Stimulated activated CD4-positive, alpha-beta T cell treated with anti-CD3 and anti-CD28 coated beads, Interleukin-1b, Interleukin-23, amount 100 ng/mL, for 4 hours (primary cell): ENCODE measurements at regions not wholly inside any gene's neighbourhood (a gene's known extent, or its start where the extent isn't known, plus 50 kb on each side); places are given as distances from the start of the nearest gene placed in this dataset.

ENCODE experiments used
- DNase-seq, 2 donors: peaks; one replicate each; pipeline ENCODE4 v3.0.0-alpha.2; 2020; ENCODE audit warnings: low read depth in 2 of 2

DNA sequence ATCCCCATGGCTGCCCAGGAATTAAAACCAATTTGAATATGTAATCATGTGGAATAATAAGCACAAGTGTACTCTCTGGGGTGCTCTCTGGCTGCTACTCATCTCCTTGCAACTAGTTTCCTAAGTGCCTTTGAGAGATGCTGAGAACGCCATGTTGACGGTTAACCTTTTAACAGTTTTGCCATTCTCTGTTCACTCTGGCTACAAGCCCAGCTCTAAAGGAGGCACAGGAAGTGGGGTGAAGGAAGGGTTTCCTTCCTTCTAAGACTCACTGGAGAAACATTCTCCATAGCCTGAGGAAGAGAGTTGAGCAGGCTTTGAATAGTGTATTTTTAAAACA is 122.0 kb upstream of the ZC3H12C start:
- no peak for DNase-seq

DNA sequence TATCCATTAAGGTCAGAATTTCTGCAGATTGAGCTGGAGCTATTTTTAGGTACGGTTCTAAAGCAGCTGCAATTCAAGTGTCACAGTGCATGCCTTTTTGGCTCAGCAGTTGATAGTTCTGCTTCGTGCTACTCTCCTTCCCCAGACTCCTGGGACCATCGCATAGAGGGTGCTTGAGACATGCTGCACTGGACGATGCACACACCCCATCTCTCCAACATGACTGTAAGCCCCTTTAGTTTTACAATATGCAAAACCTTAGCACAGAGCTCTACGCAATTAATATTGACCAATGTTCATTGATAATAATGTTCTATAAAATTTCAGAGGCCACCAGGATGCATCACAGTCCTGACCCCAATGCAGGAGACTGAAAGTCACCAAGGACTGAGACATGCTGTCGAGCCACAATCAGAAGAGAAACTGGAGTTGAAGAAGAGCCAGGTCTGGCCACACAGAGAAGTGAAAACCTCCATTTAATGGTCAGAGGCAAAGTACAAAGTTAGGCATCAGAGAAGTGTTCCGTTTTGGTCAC is 120.9 kb upstream of the ZC3H12C start:
- DNase-seq = no peak

- DNase-seq = no peak
Observed at GRCh38 chr11:109972939-109973338, 120.3 kb upstream of the ZC3H12C start.

DNA sequence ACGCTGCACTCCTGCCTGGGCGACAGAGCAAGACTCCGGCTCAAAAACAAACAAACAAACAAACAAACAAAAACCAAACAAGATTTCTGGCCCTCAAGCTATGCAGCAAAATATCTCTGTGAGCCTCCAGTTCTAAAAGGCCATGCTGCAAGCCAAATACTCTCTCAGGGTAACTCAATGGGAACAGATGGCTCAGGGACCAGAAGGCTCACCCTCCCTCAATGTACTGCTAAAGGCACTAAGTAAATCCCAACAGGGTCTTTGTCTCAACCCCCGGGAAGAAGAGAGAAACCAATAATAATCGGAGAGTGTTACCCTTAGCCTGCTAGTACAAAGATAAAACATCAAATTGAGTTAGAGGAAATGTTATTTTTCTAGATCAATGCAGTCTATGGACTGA is 119.7 kb upstream of the ZC3H12C start:
- no peak for DNase-seq

DNA sequence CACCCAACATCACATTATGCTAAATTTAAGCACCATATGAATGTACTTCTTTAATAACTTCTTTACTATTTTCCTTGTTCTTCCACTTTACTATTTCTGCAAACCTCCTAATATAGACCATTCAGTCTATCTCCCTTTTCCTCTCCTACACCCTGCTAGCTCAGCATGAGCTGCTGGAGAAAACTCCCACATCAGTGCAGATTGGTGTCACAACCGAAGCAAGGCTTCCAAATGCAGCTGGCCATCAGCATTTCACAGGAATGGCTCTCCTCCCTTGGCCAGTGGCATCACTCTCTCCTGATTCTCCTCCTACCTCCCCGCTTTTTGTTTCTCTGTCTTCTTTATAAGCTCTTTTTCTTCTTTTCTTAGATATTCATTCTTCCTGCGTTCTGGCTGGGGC is 118.7 kb upstream of the ZC3H12C start:
- DNase-seq = no peak

DNA sequence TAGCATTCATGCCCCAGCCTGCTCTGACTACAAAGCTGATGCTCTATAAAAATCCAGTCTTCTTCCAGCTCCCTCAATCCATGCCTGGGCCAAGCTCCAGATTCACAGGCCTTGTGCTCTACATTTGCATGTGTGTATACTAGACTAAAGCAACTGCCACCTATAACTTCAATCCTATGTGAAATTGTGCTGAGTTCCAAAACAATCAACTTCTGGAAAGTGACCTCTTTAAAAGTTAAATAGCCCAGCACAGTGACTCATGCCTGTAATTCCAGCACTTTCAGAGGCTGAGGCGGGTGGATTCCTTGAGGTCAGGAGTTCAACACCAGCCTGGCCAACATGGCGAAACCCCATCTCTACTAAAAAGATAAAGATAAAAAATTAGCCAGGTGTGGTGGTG is 114.3 kb upstream of the ZC3H12C start:
- DNase-seq = no peak

GRCh38 chr11:109981031-109981636 is 112.1 kb upstream of the ZC3H12C start:
- DNase-seq = no peak

DNA sequence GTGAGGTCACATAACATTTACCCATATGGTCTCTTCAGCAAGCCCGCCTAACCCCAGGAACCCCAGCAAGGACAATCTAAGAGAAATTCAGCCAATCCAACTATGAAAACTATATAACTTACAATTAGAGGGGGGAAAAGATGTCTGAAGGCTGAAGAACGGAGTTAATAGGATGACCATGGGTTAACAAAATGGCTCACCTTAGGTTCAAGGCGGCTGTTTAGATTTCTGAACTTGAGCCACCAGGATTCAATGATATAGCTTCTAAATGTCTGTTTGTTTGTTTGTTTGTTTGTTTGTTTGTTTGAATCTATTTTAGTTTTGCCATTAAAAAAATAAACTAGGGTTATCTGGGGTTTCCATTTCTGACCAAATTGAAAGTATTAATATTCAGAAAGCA is 109.8 kb upstream of the ZC3H12C start:
- no peak for DNase-seq

DNA sequence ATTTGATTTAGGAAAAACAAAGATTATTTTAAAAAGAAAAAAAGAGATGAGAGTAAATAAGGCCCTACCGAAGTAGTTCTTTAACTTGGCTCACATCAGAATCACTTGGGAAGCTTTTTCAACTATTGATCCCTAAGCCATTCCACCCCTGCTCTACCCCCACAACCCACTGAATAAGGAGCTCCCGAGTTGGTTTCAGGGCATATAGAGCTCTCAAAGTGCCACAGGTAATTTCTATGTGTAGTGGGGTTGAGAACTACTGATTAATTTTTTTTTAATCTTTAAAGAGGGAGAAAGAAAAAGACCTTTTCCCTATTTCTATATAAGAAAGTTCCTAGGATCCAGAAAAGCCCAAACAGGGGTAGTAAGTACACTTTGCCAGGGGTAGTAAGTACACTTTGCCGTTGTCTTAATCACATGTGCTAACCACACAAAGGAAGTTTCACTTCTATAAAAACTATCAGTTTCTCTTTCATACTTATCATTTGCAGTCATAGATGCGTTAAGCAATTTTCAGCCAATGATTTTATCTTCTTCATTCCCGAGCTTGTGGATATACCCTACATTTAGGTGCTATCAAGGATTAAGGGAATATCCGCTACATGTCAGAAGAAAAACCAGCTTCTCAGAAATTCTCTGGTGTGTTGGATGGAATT is 108.4 kb upstream of the ZC3H12C start:
- no peak for DNase-seq

DNA sequence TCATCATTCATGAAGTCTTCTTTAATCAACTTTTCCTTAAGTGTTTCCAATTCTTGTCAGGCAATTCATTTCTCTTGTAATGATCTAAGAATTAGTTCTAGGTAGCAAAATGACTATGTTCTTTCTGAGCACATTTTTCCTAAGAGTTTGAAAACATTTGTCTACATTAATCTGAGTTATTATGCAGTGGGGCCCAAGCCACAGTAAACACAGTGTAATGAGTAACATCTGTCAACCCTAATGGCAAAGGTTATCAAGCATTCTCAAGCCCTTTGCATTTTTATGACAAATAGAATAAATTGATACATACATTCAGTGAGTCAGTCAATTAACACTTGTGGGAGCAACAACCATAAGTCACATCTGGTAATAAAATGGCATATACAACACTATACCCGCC is 106.7 kb upstream of the ZC3H12C start:
- no peak for DNase-seq

DNA sequence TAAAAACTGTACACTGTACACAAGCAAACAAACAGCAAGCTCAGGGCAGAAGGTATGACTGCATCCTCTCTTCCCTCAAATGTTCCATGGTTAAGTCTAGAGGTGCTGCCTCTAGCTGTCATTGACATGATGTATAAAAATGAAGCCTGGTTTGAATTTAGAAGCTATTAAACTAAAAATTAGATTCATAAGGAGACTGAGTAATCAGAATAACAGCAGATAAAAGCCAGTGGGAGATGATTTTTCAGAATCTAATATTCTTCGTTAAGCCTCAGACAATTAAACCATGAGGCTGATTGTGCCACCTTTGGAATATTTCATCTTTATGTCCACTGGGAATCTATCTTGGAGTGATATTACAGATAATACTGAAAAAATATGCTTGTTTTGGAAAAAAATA is 101.4 kb upstream of the ZC3H12C start:
- DNase-seq = no peak

- no peak for DNase-seq
Observed at GRCh38 chr11:109993786-109994185, 99.4 kb upstream of the ZC3H12C start.

- no peak for DNase-seq
Observed at GRCh38 chr11:109994907-109995306, 98.3 kb upstream of the ZC3H12C start.

- DNase-seq = no peak
Observed at GRCh38 chr11:109996060-109996459, 97.1 kb upstream of the ZC3H12C start.

DNA sequence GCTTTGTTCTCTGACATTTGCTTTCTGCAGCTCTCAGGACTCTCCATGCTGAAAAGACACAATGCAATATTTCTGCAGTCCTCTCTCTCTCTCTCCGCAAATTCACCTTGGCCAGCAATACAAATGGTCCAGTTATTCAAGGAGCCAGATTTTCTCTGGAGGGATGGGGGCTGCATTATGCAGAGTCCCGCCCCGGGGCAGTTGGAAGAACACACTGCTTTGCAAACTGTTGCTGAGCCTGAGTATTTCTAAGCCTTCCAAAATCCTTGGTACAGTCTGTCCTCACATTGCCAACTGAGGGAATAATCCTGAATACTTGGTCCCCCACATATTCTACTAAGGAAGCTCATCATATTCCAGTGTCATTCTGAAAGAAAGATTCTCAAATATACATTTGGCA is 94.3 kb upstream of the ZC3H12C start:
- DNase-seq = no peak

GRCh38 chr11:110000031-110000502 is 93.1 kb upstream of the ZC3H12C start:
- no peak for DNase-seq

- no peak for DNase-seq
Observed at GRCh38 chr11:110000850-110001249, 92.3 kb upstream of the ZC3H12C start.

DNA sequence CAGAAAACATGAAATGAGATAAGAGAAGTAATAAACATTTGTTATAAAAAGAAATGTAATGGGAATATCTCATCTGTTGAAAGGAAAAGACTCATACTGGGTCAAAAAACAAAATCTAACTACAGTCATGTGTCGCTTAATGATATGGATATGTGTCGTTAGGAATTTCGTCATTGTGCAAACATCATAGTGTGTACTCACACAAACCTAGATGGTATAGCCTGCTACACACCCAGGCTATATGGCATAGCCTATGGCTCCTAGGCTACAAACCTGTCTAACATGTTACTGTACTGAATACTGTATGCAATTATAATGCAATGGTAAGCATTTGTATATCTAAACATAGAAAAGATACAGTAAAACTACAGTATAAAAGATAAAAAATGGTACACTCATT is 89.8 kb upstream of the ZC3H12C start:
- no peak for DNase-seq

- no peak for DNase-seq
Observed at GRCh38 chr11:110011595-110011994, 81.6 kb upstream of the ZC3H12C start.

- no peak for DNase-seq
Observed at GRCh38 chr11:110015695-110016094, 77.5 kb upstream of the ZC3H12C start.

DNA sequence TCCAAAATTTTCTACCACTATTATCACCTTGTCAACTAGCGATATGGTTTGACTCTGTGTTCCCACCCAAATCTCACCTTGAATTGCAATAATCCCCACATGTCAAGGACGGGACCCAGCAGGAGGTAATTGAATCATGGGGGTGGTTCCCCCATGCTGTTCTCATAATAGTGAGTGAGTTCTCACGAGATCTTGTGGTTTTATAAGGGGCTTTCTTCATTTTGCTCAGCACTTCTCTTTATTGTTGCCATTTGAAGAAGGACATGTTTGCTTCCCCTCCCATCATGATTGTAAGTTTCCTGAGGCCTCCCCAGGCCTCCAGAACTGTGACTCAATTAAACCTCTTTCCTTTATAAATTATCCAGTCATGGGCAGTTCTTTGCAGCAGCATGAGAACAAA is 73.5 kb upstream of the ZC3H12C start:
- DNase-seq = no peak

DNA sequence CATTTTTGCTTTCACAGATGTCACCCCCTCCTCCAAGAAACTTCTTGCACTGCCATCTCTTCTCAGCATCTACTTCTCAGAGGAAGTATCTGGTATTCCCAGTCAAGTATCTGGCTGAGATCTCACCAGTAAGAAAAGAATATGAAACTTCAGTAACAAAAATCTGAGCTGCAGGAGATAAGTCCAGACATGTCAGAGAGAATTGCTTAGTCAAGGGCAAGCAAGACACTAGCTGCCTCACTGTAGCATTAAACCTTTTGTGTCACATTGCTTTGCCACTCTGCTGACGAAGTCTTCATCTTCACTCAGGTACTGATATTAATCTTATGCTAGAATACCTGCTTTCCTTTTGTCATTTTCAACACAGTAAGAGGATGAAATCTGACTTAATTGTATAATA is 70.6 kb upstream of the ZC3H12C start:
- no peak for DNase-seq

- DNase-seq = no peak
Observed at GRCh38 chr11:110023711-110024110, 69.5 kb upstream of the ZC3H12C start.
